NCI-H748 (cell line): ENCODE measurements at regions not wholly inside any gene's neighbourhood (a gene's known extent, or its start where the extent isn't known, plus 50 kb on each side); places are given as distances from the start of the nearest gene placed in this dataset.
A peak's percentile ranks its signal among the peaks of the same experiment; 100 is the strongest.

Source experiments
- DNase-seq: peaks from one replicate; lab custom pipeline; 2025; ENCODE audit not compliant: unreplicated experiment; lab: John Stamatoyannopoulos, UW

- DNase-seq: no peak
Measured at GRCh38 chrX:6909396-6909795, 238.1 kb upstream of the STS start.

- DNase-seq: no peak
Measured at GRCh38 chrX:6906608-6907007, 240.9 kb upstream of the STS start.

GRCh38 chrX:6904156-6904555 is 243.4 kb upstream of the STS start:
- no peak for DNase-seq

GRCh38 chrX:6898371-6898770 is 249.1 kb upstream of the STS start:
- DNase-seq: no peak

GRCh38 chrX:6891404-6891803 is 256.1 kb upstream of the STS start:
- no peak for DNase-seq

GRCh38 chrX:6890544-6891261 is 256.8 kb upstream of the STS start:
- DNase-seq: no peak

GRCh38 chrX:6885909-6886308 is 261.6 kb upstream of the STS start:
- DNase-seq: no peak

GRCh38 chrX:6885396-6885795 is 262.1 kb upstream of the STS start:
- no peak for DNase-seq

GRCh38 chrX:6861456-6861855 is 286.1 kb upstream of the STS start:
- DNase-seq: no peak

GRCh38 chrX:6857749-6858148 is 289.8 kb upstream of the STS start:
- no peak for DNase-seq

- DNase-seq: no peak
Measured at GRCh38 chrX:6856471-6856870, 291.0 kb upstream of the STS start.

- no peak for DNase-seq
Measured at GRCh38 chrX:6852869-6853268, 294.6 kb upstream of the STS start.

GRCh38 chrX:6852121-6852520 is 295.4 kb upstream of the STS start:
- DNase-seq: no peak

GRCh38 chrX:6851140-6851539 is 296.4 kb upstream of the STS start:
- DNase-seq: no peak

- DNase-seq: no peak
Measured at GRCh38 chrX:6849716-6850414, 297.6 kb upstream of the STS start.

GRCh38 chrX:6832619-6833018 is 297.7 kb upstream of the VCX3A start:
- no peak for DNase-seq

- no peak for DNase-seq
Measured at GRCh38 chrX:6826856-6827255, 291.9 kb upstream of the VCX3A start.

- DNase-seq: peak; percentile 80
Measured at GRCh38 chrX:6821730-6822129, 286.8 kb upstream of the VCX3A start.

GRCh38 chrX:6813836-6814370 is 279.0 kb upstream of the VCX3A start:
- no peak for DNase-seq

GRCh38 chrX:6812087-6812486 is 277.2 kb upstream of the VCX3A start:
- no peak for DNase-seq

GRCh38 chrX:6810776-6811175 is 275.9 kb upstream of the VCX3A start:
- DNase-seq: no peak

- no peak for DNase-seq
Measured at GRCh38 chrX:6803607-6804006, 268.7 kb upstream of the VCX3A start.

- no peak for DNase-seq
Measured at GRCh38 chrX:6793000-6793399, 258.1 kb upstream of the VCX3A start.
